Adrenal gland (tissue), 5 donors: ENCODE measurements at regions not wholly inside any gene's neighbourhood (a gene's known extent, or its start where the extent isn't known, plus 50 kb on each side); places are given as distances from the start of the nearest gene placed in this dataset.

ENCODE experiments used
- CTCF ChIP-seq, 6 experiments: fragments of 450-650 bp in 4 of 6; fragments of 200-600 bp in 2 of 6; sonication (generic) in 1 of 6; IDR thresholded peaks; 1 replicate in 5 of 6; 2 replicates in 1 of 6; pipeline versions ENCODE4 v1.5.1 to v1.8.0; 2016 to 2021; ENCODE audit warnings: antibody characterized with exemption in 6 of 6, mild to moderate bottlenecking in 2 of 6, moderate library complexity in 1 of 6
- POLR2A ChIP-seq, 2 donors: fragments of 450-650 bp; IDR thresholded peaks; one replicate each; pipeline ENCODE4 v1.6.1; 2017; ENCODE audit warnings: antibody characterized with exemption in 2 of 2, mild to moderate bottlenecking in 2 of 2, moderate library complexity in 1 of 2
- donor health status: DM: no; HTN: no; CAD: no.

GRCh38 chr11:95688501-95689222 is 100.9 kb downstream of the FAM76B start:
- TF ChIP-seq CTCF (IDR thresholded peaks at IDR 0.05), result no peak
- TF ChIP-seq POLR2A (IDR thresholded peaks at IDR 0.05), result no peak
